ENCODE measurements at regions not wholly inside any gene's neighbourhood (a gene's known extent, or its start where the extent isn't known, plus 50 kb on each side); places are given as distances from the start of the nearest gene placed in this dataset.

- DNase-seq (ENCODE audit: low read depth, low spot score), result no peak
Measured at GRCh38 chrX:103158317-103158621, 56.6 kb upstream of the BEX4 start.

- DNase-seq (ENCODE audit: low read depth, low spot score), result peak; percentile 17
Measured at GRCh38 chrX:103157496-103158316, 57.2 kb upstream of the BEX4 start.

GRCh38 chrX:103155201-103155600 lies 59.7 kb upstream of the BEX4 start:
- no peak for DNase-seq (ENCODE audit: low read depth, low spot score)

GRCh38 chrX:103153661-103154060 lies 60.7 kb upstream of the NXF3 start:
- no peak for DNase-seq (ENCODE audit: low read depth, low spot score)

GRCh38 chrX:103151799-103152198 lies 58.9 kb upstream of the NXF3 start:
- DNase-seq (ENCODE audit: low read depth, low spot score), result no peak

- no peak for DNase-seq (ENCODE audit: low read depth, low spot score)
Measured at GRCh38 chrX:103149652-103150051, 56.7 kb upstream of the NXF3 start.

- no peak for DNase-seq (ENCODE audit: low read depth, low spot score)
Measured at GRCh38 chrX:103148075-103148474, 55.1 kb upstream of the NXF3 start.
